Panc1 (cell line): ENCODE measurements at regions not wholly inside any gene's neighbourhood (a gene's known extent, or its start where the extent isn't known, plus 50 kb on each side); places are given as distances from the start of the nearest gene placed in this dataset.

Source experiments
- POLR2AphosphoS5 ChIP-seq: IDR thresholded peaks from 2 replicates; pipeline ENCODE4 v1.6.1; 2012; ENCODE audit warnings: mild to moderate bottlenecking, low read depth, low read length, moderate library complexity
- SIN3A ChIP-seq: IDR thresholded peaks from 2 replicates; pipeline ENCODE4 v1.6.1; 2012; ENCODE audit warnings: low read depth, mild to moderate bottlenecking, low read length, moderate library complexity, borderline replicate concordance; ENCODE audit not compliant: insufficient read depth
- TCF7L2 ChIP-seq: IDR thresholded peaks from 2 replicates; pipeline ENCODE4 v1.6.1; 2011; ENCODE audit warnings: mild to moderate bottlenecking, low read depth, low read length, inconsistent platforms
- TF ChIP-seq, protein P1 (sequence below): fragments of 450-650 bp; IDR thresholded peaks from 2 replicates; pipeline ENCODE4 v1.5.1; 2017; ENCODE audit warnings: mild to moderate bottlenecking
- TF ChIP-seq, protein P2 (sequence below), 2 experiments: IDR thresholded peaks; 2 replicates each; pipeline ENCODE4 v1.6.1; 2011 to 2012; ENCODE audit warnings: low read depth in 2 of 2, control low read depth in 1 of 2, low read length in 1 of 2, mild to moderate bottlenecking in 1 of 2, moderate library complexity in 1 of 2; ENCODE audit not compliant: insufficient read depth in 1 of 2

DNA sequence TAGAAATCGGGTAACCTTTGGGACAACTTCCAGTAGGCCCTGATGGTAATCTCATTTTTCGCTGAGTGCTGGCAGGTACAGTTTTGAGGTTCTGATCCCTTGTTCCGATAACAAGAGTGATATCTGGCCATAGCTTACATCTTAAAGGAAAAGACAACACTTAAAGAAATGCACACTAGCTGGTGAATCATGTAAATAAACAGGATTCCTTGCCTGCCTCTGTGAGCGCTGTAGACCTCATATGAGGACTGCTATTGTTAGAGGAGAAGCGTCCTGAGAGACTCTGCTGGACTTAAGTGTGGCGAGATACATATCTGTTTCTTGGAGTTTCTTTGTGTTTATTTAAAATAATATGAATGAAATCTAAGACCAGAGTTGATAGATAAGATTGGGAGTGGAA, 149.3 kb upstream of the SLC4A4 start:
- TF ChIP-seq, protein P1, sequence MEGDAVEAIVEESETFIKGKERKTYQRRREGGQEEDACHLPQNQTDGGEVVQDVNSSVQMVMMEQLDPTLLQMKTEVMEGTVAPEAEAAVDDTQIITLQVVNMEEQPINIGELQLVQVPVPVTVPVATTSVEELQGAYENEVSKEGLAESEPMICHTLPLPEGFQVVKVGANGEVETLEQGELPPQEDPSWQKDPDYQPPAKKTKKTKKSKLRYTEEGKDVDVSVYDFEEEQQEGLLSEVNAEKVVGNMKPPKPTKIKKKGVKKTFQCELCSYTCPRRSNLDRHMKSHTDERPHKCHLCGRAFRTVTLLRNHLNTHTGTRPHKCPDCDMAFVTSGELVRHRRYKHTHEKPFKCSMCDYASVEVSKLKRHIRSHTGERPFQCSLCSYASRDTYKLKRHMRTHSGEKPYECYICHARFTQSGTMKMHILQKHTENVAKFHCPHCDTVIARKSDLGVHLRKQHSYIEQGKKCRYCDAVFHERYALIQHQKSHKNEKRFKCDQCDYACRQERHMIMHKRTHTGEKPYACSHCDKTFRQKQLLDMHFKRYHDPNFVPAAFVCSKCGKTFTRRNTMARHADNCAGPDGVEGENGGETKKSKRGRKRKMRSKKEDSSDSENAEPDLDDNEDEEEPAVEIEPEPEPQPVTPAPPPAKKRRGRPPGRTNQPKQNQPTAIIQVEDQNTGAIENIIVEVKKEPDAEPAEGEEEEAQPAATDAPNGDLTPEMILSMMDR: no peak
- TF ChIP-seq POLR2AphosphoS5 (no peak), SIN3A (no peak), TCF7L2 (no peak)
- TF ChIP-seq, protein P2, sequence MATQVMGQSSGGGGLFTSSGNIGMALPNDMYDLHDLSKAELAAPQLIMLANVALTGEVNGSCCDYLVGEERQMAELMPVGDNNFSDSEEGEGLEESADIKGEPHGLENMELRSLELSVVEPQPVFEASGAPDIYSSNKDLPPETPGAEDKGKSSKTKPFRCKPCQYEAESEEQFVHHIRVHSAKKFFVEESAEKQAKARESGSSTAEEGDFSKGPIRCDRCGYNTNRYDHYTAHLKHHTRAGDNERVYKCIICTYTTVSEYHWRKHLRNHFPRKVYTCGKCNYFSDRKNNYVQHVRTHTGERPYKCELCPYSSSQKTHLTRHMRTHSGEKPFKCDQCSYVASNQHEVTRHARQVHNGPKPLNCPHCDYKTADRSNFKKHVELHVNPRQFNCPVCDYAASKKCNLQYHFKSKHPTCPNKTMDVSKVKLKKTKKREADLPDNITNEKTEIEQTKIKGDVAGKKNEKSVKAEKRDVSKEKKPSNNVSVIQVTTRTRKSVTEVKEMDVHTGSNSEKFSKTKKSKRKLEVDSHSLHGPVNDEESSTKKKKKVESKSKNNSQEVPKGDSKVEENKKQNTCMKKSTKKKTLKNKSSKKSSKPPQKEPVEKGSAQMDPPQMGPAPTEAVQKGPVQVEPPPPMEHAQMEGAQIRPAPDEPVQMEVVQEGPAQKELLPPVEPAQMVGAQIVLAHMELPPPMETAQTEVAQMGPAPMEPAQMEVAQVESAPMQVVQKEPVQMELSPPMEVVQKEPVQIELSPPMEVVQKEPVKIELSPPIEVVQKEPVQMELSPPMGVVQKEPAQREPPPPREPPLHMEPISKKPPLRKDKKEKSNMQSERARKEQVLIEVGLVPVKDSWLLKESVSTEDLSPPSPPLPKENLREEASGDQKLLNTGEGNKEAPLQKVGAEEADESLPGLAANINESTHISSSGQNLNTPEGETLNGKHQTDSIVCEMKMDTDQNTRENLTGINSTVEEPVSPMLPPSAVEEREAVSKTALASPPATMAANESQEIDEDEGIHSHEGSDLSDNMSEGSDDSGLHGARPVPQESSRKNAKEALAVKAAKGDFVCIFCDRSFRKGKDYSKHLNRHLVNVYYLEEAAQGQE (IDR thresholded peaks at IDR 0.05; ENCODE audit: insufficient read depth in 1 of 2, low read depth in 2 of 2, low read length in 1 of 2): no peak
